ENCODE measurements at regions not wholly inside any gene's neighbourhood (a gene's known extent, or its start where the extent isn't known, plus 50 kb on each side); places are given as distances from the start of the nearest gene placed in this dataset.

- H3K4me3 ChIP-seq = no peak overlapping the region
- intact Hi-C loops (cut with DNase I) = no loop called here
- WGBS, 4 donors = 41 to 58% (median 48%) methylated on average over 2 of the region's 2 CpGs
Observed at GRCh38 chr6:134706806-134707205, 243.1 kb downstream of the ALDH8A1 start.

GRCh38 chr6:134706153-134706552, 243.7 kb downstream of the ALDH8A1 start:
- H3K36me3 ChIP-seq = no peaks in the 10 kb centered on the region
- peaks cover 0 to 10% (median 0%) of the 10 kb centered on the region in 12 donors for H3K4me1 ChIP-seq
- no peak overlapping the region for H3K27ac ChIP-seq
- intact Hi-C loops (cut with DNase I) = no loop called here
- H3K9me3 ChIP-seq = no peaks in the 10 kb centered on the region
- H3K4me3 ChIP-seq = no peak overlapping the region
- peak in 3 of 4 donors; percentile 53 to 83 (median 69) for ATAC-seq
- H3K27me3 ChIP-seq = no peaks in the 10 kb centered on the region
- DNase-seq = no peak
- TF ChIP-seq POLR2A (IDR thresholded peaks at IDR 0.05) = no peak
- TF ChIP-seq, protein P1, sequence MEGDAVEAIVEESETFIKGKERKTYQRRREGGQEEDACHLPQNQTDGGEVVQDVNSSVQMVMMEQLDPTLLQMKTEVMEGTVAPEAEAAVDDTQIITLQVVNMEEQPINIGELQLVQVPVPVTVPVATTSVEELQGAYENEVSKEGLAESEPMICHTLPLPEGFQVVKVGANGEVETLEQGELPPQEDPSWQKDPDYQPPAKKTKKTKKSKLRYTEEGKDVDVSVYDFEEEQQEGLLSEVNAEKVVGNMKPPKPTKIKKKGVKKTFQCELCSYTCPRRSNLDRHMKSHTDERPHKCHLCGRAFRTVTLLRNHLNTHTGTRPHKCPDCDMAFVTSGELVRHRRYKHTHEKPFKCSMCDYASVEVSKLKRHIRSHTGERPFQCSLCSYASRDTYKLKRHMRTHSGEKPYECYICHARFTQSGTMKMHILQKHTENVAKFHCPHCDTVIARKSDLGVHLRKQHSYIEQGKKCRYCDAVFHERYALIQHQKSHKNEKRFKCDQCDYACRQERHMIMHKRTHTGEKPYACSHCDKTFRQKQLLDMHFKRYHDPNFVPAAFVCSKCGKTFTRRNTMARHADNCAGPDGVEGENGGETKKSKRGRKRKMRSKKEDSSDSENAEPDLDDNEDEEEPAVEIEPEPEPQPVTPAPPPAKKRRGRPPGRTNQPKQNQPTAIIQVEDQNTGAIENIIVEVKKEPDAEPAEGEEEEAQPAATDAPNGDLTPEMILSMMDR (IDR thresholded peaks at IDR 0.05) = peak in 1 of 12 donors; percentile 35
- 56 to 78% (median 69%) methylated on average over 3 of the region's 3 CpGs for WGBS, 4 donors

More at GRCh38 chr6:134706806-134707205, 243.1 kb downstream of the ALDH8A1 start:
- no peaks in the 10 kb centered on the region for H3K36me3 ChIP-seq
- H3K27me3 ChIP-seq = no peaks in the 10 kb centered on the region
- no peak for TF ChIP-seq POLR2A (IDR thresholded peaks at IDR 0.05)
- TF ChIP-seq, protein P1 (IDR thresholded peaks at IDR 0.05) = no peak
- no peak overlapping the region for H3K27ac ChIP-seq
- H3K4me1 ChIP-seq = peaks cover 0 to 10% (median 0%) of the 10 kb centered on the region in 12 donors
- no peaks in the 10 kb centered on the region for H3K9me3 ChIP-seq
- ATAC-seq = no peak
- DNase-seq = no peak

GRCh38 chr6:134703206-134703605, 246.7 kb downstream of the ALDH8A1 start:
- intact Hi-C loops (cut with DNase I) = no loop called here
- Histone ChIP-seq H3K9me3 (no peaks in the 10 kb centered on the region), H3K27ac (no peak overlapping the region), H3K4me3 (no peak overlapping the region), H3K27me3 (no peaks in the 10 kb centered on the region), H3K36me3 (no peaks in the 10 kb centered on the region), H3K4me1 (peaks cover 0 to 10% (median 0%) of the 10 kb centered on the region in 12 donors)
- TF ChIP-seq POLR2A (IDR thresholded peaks at IDR 0.05) = no peak
- ATAC-seq = peak in 3 of 4 donors; percentile 48 to 82 (median 82)
- DNase-seq = no peak

DNA sequence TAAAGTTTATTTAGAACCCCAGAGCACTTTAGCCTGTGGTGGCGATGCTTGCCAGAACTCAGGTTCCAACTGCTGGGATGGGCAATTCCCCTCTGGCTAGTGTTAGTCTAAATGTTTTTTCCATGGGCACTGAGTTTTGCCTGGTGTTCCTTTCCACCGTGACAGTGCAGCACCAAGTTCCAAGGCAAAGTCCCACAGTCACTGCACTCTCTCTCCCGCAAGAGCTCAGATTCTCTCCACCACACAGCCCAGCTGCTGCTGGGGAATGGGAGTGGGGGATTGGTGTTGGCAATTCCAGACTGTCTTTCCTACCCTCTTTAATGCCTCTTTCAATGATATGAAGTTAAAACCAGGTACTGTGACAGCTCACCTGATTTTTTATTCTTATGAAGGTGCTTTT, 247.6 kb downstream of the ALDH8A1 start:
- WGBS, 4 donors = 86 to 95% (median 92%) methylated on average over 3 of the region's 3 CpGs
- DNase-seq = no peak
- Histone ChIP-seq H3K36me3 (no peaks in the 10 kb centered on the region), H3K27ac (no peak overlapping the region), H3K4me3 (no peak overlapping the region), H3K9me3 (no peaks in the 10 kb centered on the region), H3K27me3 (no peaks in the 10 kb centered on the region), H3K4me1 (peaks cover 0 to 7% (median 0%) of the 10 kb centered on the region in 12 donors)
- intact Hi-C loops (cut with DNase I) = no loop called here
- ATAC-seq = no peak
- TF ChIP-seq, protein P1 (IDR thresholded peaks at IDR 0.05) = no peak

DNA sequence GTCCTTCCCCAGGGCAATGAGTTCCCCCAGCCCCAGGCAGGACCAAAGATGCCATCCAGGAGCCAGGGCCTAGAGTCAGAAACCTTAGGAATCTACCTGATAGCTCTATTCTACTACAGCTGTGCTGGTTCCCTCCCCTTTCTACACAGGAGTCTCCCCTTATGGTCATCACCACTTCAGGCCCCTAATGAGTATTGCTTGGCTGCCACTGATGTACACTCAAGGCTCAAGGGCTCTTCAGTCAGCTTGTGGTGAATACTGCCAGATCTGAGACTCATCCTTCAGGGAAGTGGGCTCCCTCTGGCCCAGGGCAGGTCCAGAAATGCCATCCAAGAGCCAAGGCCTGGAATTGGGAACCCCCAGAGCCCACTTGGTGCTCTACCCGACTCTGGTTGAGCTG, 248.6 kb downstream of the ALDH8A1 start:
- TF ChIP-seq, protein P1 (IDR thresholded peaks at IDR 0.05) = no peak
- no peak for TF ChIP-seq POLR2A (IDR thresholded peaks at IDR 0.05)
- no peak overlapping the region for H3K4me3 ChIP-seq
- no peaks in the 10 kb centered on the region for H3K9me3 ChIP-seq
- intact Hi-C loops (cut with DNase I) = no loop called here
- ATAC-seq (no peak), DNase-seq (no peak)
- H3K36me3 ChIP-seq = no peaks in the 10 kb centered on the region
- no peak overlapping the region for H3K27ac ChIP-seq
- H3K4me1 ChIP-seq = peaks cover 0 to 7% (median 0%) of the 10 kb centered on the region in 12 donors
- no peaks in the 10 kb centered on the region for H3K27me3 ChIP-seq
- WGBS, 4 donors = 86 to 100% (median 98%) methylated on average over 1 of the region's 1 CpG

Data from heart left ventricle (tissue), 16 donors.